ENCODE measurements at regions not wholly inside any gene's neighbourhood (a gene's known extent, or its start where the extent isn't known, plus 50 kb on each side); places are given as distances from the start of the nearest gene placed in this dataset.
"Not testable (repeated sequence)": the region's sequence is repeated elsewhere in the genome, so short reads cannot be mapped to it uniquely, and the experiment has no call there.

GRCh38 chrX:81979806-81980515 lies 778.1 kb downstream of the SH3BGRL start:
- H3K4me1 ChIP-seq = no peaks in the 10 kb centered on the region
- H3K27ac ChIP-seq = no peak overlapping the region
- FAIRE-seq (no peak), ATAC-seq (no peak), DNase-seq (ENCODE audit: low read depth in 1 of 2, low spot score in 1 of 2) (no peak)
- 20% methylated on average over 5 of the region's 5 CpGs for WGBS (ENCODE audit: missing lambda C conversion rate)
- no peaks in the 10 kb centered on the region for H3K9me3 ChIP-seq
- CTCF ChIA-PET = no interaction called here
- POLR2A ChIA-PET = no interaction called here
- no peak for TF ChIP-seq ESRRA (IDR thresholded peaks at IDR 0.05; ENCODE audit: borderline replicate concordance, low read length)
- TF ChIP-seq CHD2 (IDR thresholded peaks at IDR 0.05; ENCODE audit: low read length, partially characterized antibody) = no peak
- TF ChIP-seq HES2 (IDR thresholded peaks at IDR 0.05) = no peak
- no peak for TF ChIP-seq GATA3 (IDR thresholded peaks at IDR 0.05; ENCODE audit: borderline replicate concordance)
- no peak for TF ChIP-seq POLR2AphosphoS2 (conservative IDR thresholded peaks at IDR 0.05; ENCODE audit: low read length)
- no peak for TF ChIP-seq KDM1A (IDR thresholded peaks at IDR 0.05; ENCODE audit: low read depth)
- no peak for TF ChIP-seq NR3C1 (IDR thresholded peaks at IDR 0.05)
- no peak for TF ChIP-seq RCOR1 (IDR thresholded peaks at IDR 0.05; ENCODE audit: low read depth, low read length)
- TF ChIP-seq EHF (CRISPR knock-in tag; IDR thresholded peaks at IDR 0.05) = no peak
- TF ChIP-seq NFE2L2 (conservative IDR thresholded peaks at IDR 0.05; ENCODE audit: low read length) = no peak
- TF ChIP-seq HDAC2 (IDR thresholded peaks at IDR 0.05) = no peak
- no peak for TF ChIP-seq ZNF302 (CRISPR knock-in tag; IDR thresholded peaks at IDR 0.05)
- TF ChIP-seq PHF8 (IDR thresholded peaks at IDR 0.05; ENCODE audit: borderline replicate concordance, low read depth) = no peak
- no peak for TF ChIP-seq ZC3H11A (IDR thresholded peaks at IDR 0.05)
- TF ChIP-seq MAZ (IDR thresholded peaks at IDR 0.05; ENCODE audit: borderline replicate concordance, low read depth, low read length) = no peak
- TF ChIP-seq, protein P1, sequence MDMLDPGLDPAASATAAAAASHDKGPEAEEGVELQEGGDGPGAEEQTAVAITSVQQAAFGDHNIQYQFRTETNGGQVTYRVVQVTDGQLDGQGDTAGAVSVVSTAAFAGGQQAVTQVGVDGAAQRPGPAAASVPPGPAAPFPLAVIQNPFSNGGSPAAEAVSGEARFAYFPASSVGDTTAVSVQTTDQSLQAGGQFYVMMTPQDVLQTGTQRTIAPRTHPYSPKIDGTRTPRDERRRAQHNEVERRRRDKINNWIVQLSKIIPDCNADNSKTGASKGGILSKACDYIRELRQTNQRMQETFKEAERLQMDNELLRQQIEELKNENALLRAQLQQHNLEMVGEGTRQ (IDR thresholded peaks at IDR 0.05) = no peak
- no peak for TF ChIP-seq NPAS2 (CRISPR knock-in tag; IDR thresholded peaks at IDR 0.05; ENCODE audit: borderline replicate concordance)
- TF ChIP-seq PBX3 (IDR thresholded peaks at IDR 0.05) = no peak
- H3K4me3 ChIP-seq = no peak overlapping the region
- no peak overlapping the region for H3K4me2 ChIP-seq

- H3K27ac ChIP-seq; CTCF ChIA-PET; H3K4me3 ChIP-seq; H3K9me3 ChIP-seq; H3K4me1 ChIP-seq; DNase-seq (ENCODE audit: low read depth in 1 of 2, low spot score in 1 of 2); H3K4me2 ChIP-seq; POLR2A ChIA-PET; FAIRE-seq; ATAC-seq: not testable (repeated sequence)
- WGBS (ENCODE audit: missing lambda C conversion rate) = 0% methylated on average over 2 of the region's 2 CpGs
Observed at GRCh38 chrX:81987217-81987616, 785.3 kb downstream of the SH3BGRL start.

- no peak for TF ChIP-seq GATA3 (IDR thresholded peaks at IDR 0.05; ENCODE audit: borderline replicate concordance)
- TF ChIP-seq ZNF302 (CRISPR knock-in tag; IDR thresholded peaks at IDR 0.05) = no peak
- TF ChIP-seq, protein P2, sequence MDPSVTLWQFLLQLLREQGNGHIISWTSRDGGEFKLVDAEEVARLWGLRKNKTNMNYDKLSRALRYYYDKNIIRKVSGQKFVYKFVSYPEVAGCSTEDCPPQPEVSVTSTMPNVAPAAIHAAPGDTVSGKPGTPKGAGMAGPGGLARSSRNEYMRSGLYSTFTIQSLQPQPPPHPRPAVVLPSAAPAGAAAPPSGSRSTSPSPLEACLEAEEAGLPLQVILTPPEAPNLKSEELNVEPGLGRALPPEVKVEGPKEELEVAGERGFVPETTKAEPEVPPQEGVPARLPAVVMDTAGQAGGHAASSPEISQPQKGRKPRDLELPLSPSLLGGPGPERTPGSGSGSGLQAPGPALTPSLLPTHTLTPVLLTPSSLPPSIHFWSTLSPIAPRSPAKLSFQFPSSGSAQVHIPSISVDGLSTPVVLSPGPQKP (IDR thresholded peaks at IDR 0.05; ENCODE audit: low read depth, low read length) = no peak
- no peak for TF ChIP-seq RAD21 (conservative IDR thresholded peaks at IDR 0.05 in 1 of 2, IDR thresholded peaks at IDR 0.05 in 1 of 2)
- no peak for TF ChIP-seq JUNB (IDR thresholded peaks at IDR 0.05)
- no peak for TF ChIP-seq RNF2 (IDR thresholded peaks at IDR 0.05; ENCODE audit: borderline replicate concordance, low read depth)
- no peak for TF ChIP-seq RFX5 (IDR thresholded peaks at IDR 0.05)
- TF ChIP-seq CHD4 (IDR thresholded peaks at IDR 0.05; ENCODE audit: borderline replicate concordance) = no peak
- TF ChIP-seq MYC (IDR thresholded peaks at IDR 0.05; ENCODE audit: borderline replicate concordance, low read length) = no peak
- no peak for TF ChIP-seq E2F6 (IDR thresholded peaks at IDR 0.05; ENCODE audit: borderline replicate concordance, low read depth)
- TF ChIP-seq BHLHE40 (IDR thresholded peaks at IDR 0.05; ENCODE audit: low read depth, low read length) = no peak
- ChIA-PET CTCF (no interaction called here), POLR2A (no interaction called here)
- no peaks in the 10 kb centered on the region for H3K9me3 ChIP-seq
- DNase-seq (ENCODE audit: low read depth in 1 of 2, low spot score in 1 of 2) (no peak), FAIRE-seq (no peak), ATAC-seq (no peak)
- no peaks in the 10 kb centered on the region for H3K4me1 ChIP-seq
- H3K4me3 ChIP-seq = no peak overlapping the region
- no peak overlapping the region for H3K4me2 ChIP-seq
- no peak overlapping the region for H3K27ac ChIP-seq
- WGBS (ENCODE audit: missing lambda C conversion rate) = 0% methylated on average over 1 of the region's 5 CpGs
Observed at GRCh38 chrX:81996166-81996565, 794.3 kb downstream of the SH3BGRL start.
